VCaP (cell line): ENCODE measurements at regions not wholly inside any gene's neighbourhood (a gene's known extent, or its start where the extent isn't known, plus 50 kb on each side); places are given as distances from the start of the nearest gene placed in this dataset.

Source experiments
- H3K27ac ChIP-seq: fragments of 450-650 bp; 2 replicates; pipeline ENCODE4 v1.5.1; 2017
- CTCF ChIP-seq: fragments of 450-650 bp; conservative IDR thresholded peaks from 2 replicates; pipeline ENCODE4 v1.5.1; 2017; ENCODE audit warnings: mild to moderate bottlenecking, moderate library complexity

DNA sequence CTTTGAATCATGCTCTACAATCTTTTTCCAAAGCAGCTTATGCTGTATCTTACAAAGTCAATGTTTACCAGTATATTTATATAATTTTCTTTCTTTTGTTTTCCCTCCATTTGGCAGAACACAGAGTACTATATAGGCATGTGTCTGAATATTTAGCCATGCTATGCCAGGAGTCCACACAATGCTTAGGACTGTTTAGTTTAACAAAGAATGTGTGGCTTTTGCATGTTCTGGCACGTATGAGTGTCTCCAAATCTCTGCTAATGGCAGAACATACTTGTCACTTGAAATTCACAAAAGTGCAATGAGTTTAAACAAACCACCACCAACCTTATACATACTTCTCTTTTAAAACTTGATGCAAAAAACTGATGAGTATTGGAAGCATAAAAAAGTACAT lies 268.0 kb downstream of the NR4A2 start:
- no peak for TF ChIP-seq CTCF

DNA sequence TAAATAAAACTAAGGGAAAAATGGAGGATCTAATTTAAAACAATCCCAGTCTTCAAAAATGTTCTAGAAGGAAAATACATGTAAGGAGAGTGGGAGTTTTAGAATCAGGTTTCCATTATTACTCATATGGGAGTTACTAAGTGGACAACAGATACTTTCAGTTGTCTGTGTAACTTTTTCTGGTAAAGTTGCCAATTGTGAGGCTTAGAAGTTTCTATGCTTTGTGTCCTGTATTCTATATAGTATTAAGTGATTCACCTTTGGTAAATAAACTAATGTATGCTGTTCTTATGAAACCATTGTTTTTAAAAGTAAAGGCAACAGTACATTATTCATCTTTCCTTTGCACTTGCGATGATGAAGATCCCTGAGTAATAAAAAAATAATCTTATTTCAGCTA lies 274.9 kb downstream of the NR4A2 start:
- no peak overlapping the region for H3K27ac ChIP-seq
- no peak for TF ChIP-seq CTCF

More for the DNA sequence above, 268.0 kb downstream of the NR4A2 start:
- H3K27ac ChIP-seq = peak overlapping the region; percentile 13; the same call in 1 of the 2 replicates

DNA sequence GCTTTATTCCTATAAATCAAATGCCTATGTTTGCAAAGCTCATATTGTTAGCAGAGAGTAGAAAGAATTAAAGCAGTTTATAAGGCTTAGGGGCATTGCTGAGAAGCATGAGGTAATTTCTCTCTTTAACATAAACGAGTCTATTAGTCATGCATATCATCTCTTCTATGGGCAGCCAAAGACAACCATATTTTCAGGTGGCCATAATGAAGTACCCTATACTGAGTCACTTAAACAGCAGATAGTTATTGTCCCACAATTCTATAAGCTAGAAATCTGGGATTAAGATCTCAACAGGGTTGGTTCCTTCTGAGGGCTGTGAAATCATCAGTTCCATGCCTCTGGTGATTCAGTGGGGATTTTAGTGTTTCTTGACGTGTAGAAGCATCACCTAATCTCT lies 277.5 kb downstream of the NR4A2 start:
- H3K27ac ChIP-seq = no peak overlapping the region
- no peak for TF ChIP-seq CTCF

DNA sequence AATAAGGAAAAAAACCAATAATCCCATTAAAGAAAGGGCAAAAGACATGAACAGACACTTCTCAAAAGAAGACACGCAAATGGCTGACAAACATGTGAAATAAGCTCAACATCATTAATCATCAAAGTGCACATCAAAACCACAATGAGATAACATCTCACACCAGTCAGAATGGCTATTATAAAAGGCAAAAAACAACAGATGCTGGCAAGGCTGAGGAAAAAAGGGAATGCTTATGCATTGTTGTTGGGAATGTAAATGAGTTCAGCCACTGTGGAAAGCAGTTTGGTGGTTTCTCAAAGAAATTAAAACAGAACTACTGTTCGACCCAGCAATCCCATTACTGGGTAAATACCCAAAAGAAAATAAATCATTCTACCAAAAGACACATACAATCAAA lies 285.6 kb downstream of the NR4A2 start:
- TF ChIP-seq CTCF = no peak
- no peak overlapping the region for H3K27ac ChIP-seq

DNA sequence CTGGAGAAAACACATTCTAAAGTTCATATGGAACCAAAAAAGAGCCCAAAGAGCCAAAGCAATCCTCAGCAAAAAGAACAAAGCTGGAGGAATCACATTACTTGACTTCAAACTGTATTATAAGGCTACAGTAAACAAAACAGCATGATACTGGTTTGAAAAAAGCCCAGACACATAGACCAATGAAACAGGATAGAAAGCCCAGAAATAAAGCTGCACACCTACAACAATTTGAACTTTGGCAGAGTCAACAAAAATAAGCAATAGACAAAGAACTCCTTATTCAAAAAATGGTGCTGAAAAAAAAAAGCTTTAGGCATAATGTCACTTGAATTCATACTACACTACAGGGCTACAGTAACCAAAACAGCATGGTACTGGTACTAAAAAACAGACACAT lies 289.6 kb downstream of the NR4A2 start:
- TF ChIP-seq CTCF = no peak

GRCh38 chr2:156038021-156038420 lies 294.5 kb downstream of the NR4A2 start:
- no peak for TF ChIP-seq CTCF
- no peak overlapping the region for H3K27ac ChIP-seq

More for the DNA sequence above, 289.6 kb downstream of the NR4A2 start:
- H3K27ac ChIP-seq = no peak overlapping the region

DNA sequence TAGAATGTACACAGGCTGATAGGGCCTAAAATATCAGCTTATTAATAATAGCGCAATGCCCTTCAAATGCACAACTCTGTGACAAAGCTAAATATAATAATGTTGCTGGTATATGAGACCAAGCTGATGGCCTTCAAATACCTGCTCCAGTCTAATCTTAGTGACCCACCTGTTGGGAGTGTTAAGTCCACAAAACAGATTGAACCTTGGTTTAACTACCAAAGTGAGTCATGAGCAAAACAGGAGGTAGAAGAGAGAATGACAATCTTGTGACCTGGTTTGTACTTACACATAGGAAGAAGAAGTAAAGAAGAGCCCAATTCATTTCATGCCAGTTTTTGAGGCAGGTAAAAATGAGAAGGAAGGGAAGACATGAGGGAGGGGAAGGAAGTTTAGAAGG lies 295.0 kb downstream of the NR4A2 start:
- H3K27ac ChIP-seq = no peak overlapping the region
- TF ChIP-seq CTCF = no peak

GRCh38 chr2:156031121-156031520 lies 301.4 kb downstream of the NR4A2 start:
- TF ChIP-seq CTCF = no peak
- H3K27ac ChIP-seq = no peak overlapping the region
